Calu3 (cell line): ENCODE measurements at regions not wholly inside any gene's neighbourhood (a gene's known extent, or its start where the extent isn't known, plus 50 kb on each side); places are given as distances from the start of the nearest gene placed in this dataset.

ENCODE experiments used
- BruUV-seq: library from RNA; stranded (reverse); fragments of 400-500 nt; replicated peaks from 2 replicates; lab custom pipeline; 2021; lab: Mats Ljungman, UMichigan
- CTCF ChIA-PET: fragments of 300-600 bp; sonication (Branson Sonifier 250); formaldehyde crosslinking; loops from one replicate; lab custom pipeline; 2022; ENCODE audit warnings: antibody characterized with exemption; lab: Charles Lee
- DNase-seq: peaks from one replicate; pipeline ENCODE4 v3.0.0; 2022
- H3K27ac Mint-ChIP-seq: one replicate; pipeline ENCODE4 v1.8.0; 2022; ENCODE audit warnings: mixed read lengths; ENCODE audit not compliant: unreplicated experiment
- H3K27me3 Mint-ChIP-seq: one replicate; pipeline ENCODE4 v1.8.0; 2022; ENCODE audit warnings: mixed read lengths; ENCODE audit not compliant: unreplicated experiment
- H3K36me3 Mint-ChIP-seq: one replicate; pipeline ENCODE4 v1.8.0; 2022; ENCODE audit warnings: mild to moderate bottlenecking, moderate library complexity, mixed read lengths; ENCODE audit not compliant: insufficient read depth, unreplicated experiment
- H3K4me1 Mint-ChIP-seq: one replicate; pipeline ENCODE4 v1.8.0; 2022; ENCODE audit warnings: mild to moderate bottlenecking, low read depth, mixed read lengths; ENCODE audit not compliant: unreplicated experiment
- H3K4me3 Mint-ChIP-seq: one replicate; pipeline ENCODE4 v1.8.0; 2022; ENCODE audit warnings: mild to moderate bottlenecking, low read depth, moderate library complexity, mixed read lengths; ENCODE audit not compliant: unreplicated experiment
- H3K9me3 Mint-ChIP-seq: one replicate; pipeline ENCODE4 v1.8.0; 2022; ENCODE audit warnings: low read depth, mixed read lengths; ENCODE audit not compliant: unreplicated experiment
- intact Hi-C: fragments of 100-400 bp; cut with micrococcal nuclease; formaldehyde crosslinking; loops from one replicate; pipeline ENCODE4 v1.10.0; 2022; ENCODE audit not compliant: unreplicated experiment
- TF ChIP-seq, protein P1 (sequence below): fragments of 200-600 bp; IDR thresholded peaks from one replicate; pipeline ENCODE4 v1.8.0; 2022; ENCODE audit warnings: antibody characterized with exemption; ENCODE audit not compliant: unreplicated experiment

DNA sequence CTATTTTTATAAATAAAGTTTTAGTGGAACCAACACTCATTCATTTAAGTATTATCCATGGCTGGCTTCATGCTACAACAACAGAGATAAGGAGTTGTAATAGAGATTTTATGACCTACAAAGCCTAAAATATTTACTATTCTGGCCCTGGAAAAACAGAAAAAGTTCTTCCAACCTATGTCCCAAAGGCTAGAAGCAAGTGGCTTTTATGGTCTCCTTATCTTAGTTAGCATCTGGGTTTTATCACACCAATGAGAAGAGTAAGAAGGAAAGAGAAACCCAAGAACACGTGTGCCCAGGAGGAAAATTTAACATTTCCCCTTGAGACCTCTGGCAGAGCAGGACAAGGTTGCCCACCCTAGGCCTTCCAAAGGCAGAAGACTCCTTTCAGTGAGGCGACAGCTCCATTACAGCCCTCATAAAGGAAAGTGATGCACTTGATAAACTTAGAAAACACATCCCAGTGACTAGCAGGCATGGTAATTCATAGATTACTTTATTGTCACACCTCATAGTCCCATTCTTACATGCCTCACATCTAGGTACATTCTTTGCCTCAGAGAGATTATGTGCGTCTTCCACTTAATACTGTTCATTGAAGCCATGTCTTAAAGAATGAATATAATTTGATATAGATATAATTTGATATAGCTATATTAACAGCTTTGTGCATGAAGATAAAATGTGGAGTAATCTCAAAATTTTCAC, 113.2 kb upstream of the ACP3 start:
- no TSS peak for BruUV-seq
- Mint-ChIP-seq H3K27me3 (no peaks in the 10 kb centered on the region), H3K36me3 (no peaks in the 10 kb centered on the region), H3K9me3 (no peaks in the 10 kb centered on the region), H3K4me1 (no peaks in the 10 kb centered on the region), H3K4me3 (no peak overlapping the region), H3K27ac (no peak overlapping the region)
- TF ChIP-seq, protein P1, sequence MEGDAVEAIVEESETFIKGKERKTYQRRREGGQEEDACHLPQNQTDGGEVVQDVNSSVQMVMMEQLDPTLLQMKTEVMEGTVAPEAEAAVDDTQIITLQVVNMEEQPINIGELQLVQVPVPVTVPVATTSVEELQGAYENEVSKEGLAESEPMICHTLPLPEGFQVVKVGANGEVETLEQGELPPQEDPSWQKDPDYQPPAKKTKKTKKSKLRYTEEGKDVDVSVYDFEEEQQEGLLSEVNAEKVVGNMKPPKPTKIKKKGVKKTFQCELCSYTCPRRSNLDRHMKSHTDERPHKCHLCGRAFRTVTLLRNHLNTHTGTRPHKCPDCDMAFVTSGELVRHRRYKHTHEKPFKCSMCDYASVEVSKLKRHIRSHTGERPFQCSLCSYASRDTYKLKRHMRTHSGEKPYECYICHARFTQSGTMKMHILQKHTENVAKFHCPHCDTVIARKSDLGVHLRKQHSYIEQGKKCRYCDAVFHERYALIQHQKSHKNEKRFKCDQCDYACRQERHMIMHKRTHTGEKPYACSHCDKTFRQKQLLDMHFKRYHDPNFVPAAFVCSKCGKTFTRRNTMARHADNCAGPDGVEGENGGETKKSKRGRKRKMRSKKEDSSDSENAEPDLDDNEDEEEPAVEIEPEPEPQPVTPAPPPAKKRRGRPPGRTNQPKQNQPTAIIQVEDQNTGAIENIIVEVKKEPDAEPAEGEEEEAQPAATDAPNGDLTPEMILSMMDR, result no peak
- CTCF ChIA-PET, result interaction anchor here (5.4 kb wide), 1 partner anchor 169 kb away, joined by 13 read pairs; the partner anchor contains the start of gene CPNE4
- no peak for DNase-seq
- intact Hi-C loops, result no loop called here

DNA sequence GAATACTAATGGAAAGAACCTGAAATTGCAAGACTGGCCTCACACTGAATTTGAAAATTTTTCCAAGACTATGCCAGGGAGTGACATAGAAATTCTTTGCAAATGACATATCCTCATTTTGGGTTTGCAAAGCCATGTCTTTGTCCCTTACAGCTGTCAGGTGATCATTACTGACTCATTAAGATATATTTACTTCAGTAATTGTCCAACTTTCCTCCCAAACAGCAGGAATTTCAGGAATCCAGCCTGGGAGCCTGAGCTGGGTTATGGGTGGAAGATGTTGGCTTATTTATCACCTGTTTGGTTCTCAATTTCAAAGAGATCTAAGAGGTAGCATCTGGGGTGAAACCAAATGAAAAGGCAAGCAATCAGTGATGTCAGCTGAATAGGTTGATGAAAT, 111.6 kb upstream of the ACP3 start:
- no peak overlapping the region for H3K4me3 Mint-ChIP-seq
- no peak for DNase-seq

DNA sequence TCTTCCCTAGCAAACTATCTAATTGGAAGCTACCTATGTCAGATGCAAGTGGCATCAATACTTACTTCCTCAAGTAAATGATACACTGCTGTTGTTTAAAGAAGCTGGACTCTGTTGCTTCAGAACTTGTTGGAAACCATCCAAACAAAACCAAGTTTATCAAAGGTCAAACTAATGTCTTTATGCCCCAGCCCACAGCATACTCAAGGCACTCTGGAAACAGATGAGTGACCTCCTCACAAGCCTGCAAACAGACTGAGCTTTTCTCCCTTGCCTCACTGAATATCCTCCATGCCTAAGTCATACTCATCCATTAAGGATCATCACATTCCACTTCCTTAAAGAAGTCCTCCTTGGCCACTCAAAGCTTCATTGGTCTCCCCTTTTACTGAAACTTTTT, 107.4 kb upstream of the ACP3 start:
- intact Hi-C loops, result loop anchor here (1.0 to 5.0 kb wide), 4 partner anchors 181 to 1178 kb away; no protein-coding TSS in a partner anchor
- Mint-ChIP-seq H3K4me1 (peaks cover 12% of the 10 kb centered on the region), H3K27me3 (no peaks in the 10 kb centered on the region), H3K9me3 (no peaks in the 10 kb centered on the region), H3K36me3 (no peaks in the 10 kb centered on the region), H3K4me3 (no peak overlapping the region), H3K27ac (no peak overlapping the region)
- BruUV-seq, result no TSS peak
- CTCF ChIA-PET, result interaction anchor here (0.7 to 3.1 kb wide), 18 partner anchors 8 to 1177 kb away, joined by 3 to 26 read pairs (median 5); partner anchors contain the start of gene CPNE4
- no peak for DNase-seq
- TF ChIP-seq, protein P1, result no peak

More for the DNA sequence above, 111.6 kb upstream of the ACP3 start:
- Mint-ChIP-seq H3K36me3 (no peaks in the 10 kb centered on the region), H3K4me1 (peaks cover 7% of the 10 kb centered on the region), H3K27me3 (no peaks in the 10 kb centered on the region), H3K27ac (no peak overlapping the region), H3K9me3 (no peaks in the 10 kb centered on the region)
- intact Hi-C loops, result no loop called here
- CTCF ChIA-PET, result interaction anchor here (5.4 kb wide), 1 partner anchor 171 kb away, joined by 13 read pairs; the partner anchor contains the start of gene CPNE4
- TF ChIP-seq, protein P1, result no peak
- BruUV-seq, result no TSS peak

DNA sequence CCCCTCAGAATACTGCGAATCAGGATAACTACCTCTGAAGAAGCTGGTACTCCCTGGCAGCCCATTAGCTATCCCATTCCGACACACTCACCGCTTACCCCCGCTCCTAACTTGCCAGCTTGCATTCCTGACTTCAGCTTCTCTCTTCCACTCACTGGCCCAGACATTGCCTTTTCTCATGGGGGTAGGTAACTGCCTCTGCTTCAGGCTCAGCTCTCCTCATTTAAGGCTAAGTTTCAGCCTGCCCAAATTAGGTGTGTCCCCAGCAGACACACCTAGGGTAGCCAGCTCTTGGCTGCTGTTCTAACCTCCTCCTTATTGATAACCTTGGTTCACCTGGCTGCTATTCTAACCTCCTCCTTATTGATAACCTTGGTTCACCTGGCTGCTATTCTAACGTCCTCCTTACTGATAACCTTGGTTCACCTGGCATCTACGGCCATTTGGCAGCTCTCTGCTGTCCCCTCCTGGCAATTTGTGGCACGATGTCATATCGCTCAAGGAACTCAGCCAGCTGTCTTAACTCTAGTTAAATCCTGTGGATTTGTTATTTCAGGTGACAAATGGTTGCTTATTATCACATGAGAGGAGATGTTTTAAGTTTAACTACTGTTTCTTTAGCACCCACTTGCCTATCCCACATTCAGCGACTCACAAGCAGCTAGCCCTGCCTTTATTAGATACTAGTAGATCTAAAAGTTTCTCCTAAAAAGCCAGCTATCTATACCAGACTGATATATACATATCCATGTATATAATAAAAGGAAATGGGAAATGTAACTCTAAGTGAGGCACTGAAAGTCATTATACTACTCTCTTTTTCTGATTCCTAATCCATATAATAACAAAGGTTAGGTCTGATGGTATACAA, 106.5 kb upstream of the ACP3 start:
- no TSS peak for BruUV-seq
- no peaks in the 10 kb centered on the region for H3K9me3 Mint-ChIP-seq
- intact Hi-C loops, result loop anchor here (1.0 to 5.0 kb wide), 5 partner anchors 30 to 1178 kb away; no protein-coding TSS in a partner anchor
- H3K4me3 Mint-ChIP-seq, result no peak overlapping the region
- TF ChIP-seq, protein P1, result peak; percentile 98
- H3K27ac Mint-ChIP-seq, result no peak overlapping the region
- no peaks in the 10 kb centered on the region for H3K36me3 Mint-ChIP-seq
- peaks cover 12% of the 10 kb centered on the region for H3K4me1 Mint-ChIP-seq
- no peaks in the 10 kb centered on the region for H3K27me3 Mint-ChIP-seq
- DNase-seq, result peak; percentile 84
- CTCF ChIA-PET, result interaction anchor here (0.6 to 3.1 kb wide), 26 partner anchors 9 to 1178 kb away, joined by 3 to 26 read pairs (median 4); partner anchors contain the start of gene CPNE4
